Ureter (tissue), 1 donor: ENCODE measurements at regions not wholly inside any gene's neighbourhood (a gene's known extent, or its start where the extent isn't known, plus 50 kb on each side); places are given as distances from the start of the nearest gene placed in this dataset.

ENCODE experiments used
- DNase-seq: peaks from one replicate; pipeline ENCODE4 v3.0.0-alpha.2; 2020; ENCODE audit warnings: low spot score
- donor health status: DM: yes; HTN: yes; CAD: no.

GRCh38 chr2:118698564-118698963, 148.9 kb downstream of the EN1 start:
- DNase-seq, result peak; percentile 22

DNA sequence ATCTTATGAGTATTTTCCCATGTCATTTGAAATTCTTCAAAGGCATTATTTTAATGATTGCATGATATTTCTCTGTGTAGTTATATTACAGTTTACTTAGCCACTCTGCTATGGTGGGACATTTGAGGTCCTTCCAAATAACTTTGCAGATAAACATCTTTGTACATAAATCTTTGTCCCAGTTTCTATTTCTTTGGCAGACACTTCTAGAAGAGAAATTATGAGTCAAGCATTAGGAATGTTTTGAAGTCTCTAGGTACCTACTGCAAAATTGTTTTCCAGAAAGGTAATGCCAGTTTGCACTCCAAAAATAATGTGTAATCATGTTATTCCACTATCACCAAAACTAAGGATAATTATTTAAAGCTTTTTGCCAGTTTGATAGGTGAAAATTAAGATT, 149.7 kb downstream of the EN1 start:
- no peak for DNase-seq

- peak; percentile 9 for DNase-seq
Observed at GRCh38 chr2:118696786-118697465, 150.5 kb downstream of the EN1 start.

DNA sequence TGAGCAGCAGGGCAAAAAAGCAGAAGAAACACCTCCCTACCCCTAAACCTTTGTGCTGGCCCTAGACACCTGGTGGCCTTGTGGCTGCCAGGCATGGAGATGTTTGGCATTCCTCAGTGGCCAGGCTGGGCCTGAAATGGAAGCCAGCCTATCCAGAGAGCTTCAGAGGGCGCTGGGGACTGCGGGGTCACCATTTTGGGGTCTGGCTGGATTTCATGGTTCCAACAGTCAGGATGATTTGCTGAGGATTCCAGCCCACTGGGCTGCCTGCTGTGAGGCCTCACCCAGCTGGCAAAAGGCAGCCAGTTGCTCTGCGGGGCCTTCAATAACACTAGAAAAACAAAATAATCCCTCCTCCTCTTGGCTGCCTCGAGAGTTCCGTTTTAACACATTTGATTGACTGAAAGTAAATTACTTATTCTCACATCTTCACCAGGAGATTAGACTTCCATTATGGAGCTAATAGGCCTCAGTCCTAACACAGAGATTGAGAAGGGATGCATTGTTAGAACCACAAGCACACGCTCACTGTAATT, 154.1 kb downstream of the EN1 start:
- no peak for DNase-seq

DNA sequence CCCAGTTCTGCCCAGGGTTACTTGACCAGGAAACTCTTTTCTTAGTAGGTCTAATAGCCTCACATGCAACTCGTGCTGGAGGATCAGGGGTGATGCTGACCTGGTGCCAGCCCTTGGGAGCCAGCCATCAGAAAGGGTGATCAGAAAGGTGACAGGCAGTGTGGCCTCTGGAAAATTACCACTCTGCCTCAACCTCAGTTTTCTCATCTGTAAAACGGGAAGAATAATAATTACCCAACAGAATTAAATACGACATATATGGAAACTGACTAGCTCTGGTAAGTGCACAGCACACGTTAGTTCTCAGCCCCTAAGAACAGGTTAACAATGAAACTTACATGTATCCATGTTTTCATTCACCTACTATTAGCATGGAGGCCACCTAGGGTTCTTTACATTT, 157.6 kb downstream of the EN1 start:
- no peak for DNase-seq

DNA sequence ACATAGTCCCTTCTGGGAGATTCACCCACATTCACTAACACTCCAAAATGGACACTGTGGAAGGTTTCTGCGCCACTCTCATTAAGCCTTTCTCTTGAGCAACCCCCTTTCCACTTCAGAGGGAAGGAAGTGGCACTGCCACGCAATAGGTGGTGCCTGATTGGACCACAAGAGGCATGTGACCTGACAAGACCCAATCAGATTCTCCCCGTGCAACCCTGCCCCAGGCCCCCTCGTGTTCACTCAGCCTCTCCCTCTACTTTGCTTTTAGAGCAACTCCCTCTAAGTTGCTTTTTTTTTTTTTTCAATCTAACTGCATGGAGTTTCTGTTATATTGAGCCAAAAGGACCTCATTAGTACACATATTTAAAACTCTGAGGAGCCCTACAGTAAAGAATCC, 158.0 kb downstream of the EN1 start:
- DNase-seq, result no peak

DNA sequence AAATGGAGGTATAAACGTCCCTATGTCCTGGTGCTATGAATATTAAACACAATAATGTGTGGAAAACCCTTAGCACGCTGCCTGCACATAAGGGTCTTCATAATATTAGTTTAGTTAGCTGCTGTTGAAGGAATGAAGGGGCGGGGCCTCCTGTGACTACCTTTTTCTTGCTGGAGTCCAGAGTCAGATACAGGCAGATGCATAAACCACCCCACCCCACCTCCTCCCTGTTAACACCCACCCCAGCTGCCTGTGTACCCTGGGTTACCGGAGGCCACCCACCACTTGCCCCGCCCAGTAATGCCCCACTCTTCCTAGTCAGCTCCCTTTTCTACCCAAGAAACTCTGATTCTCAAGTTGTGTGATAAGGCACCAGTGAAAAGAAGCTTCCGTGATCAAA, 158.4 kb downstream of the EN1 start:
- no peak for DNase-seq

DNA sequence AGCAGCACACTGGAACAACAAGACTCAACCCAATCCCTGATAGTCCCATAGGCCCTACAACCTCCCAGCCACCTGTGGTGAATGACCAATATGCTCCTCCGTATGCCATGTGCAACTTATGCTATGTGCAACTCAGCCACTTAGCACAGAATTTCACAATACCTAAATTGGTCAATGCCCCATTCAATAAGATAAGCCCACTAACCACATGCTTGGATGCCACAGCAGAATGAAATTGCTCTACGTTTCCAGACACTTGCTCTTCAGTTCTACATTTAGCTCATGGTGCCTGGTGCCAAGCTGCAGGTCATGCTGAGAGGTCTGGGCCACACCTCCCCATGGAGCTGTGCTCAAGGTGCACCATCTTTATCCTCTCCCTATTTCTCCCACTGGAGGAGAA, 159.8 kb downstream of the EN1 start:
- DNase-seq, result no peak

DNA sequence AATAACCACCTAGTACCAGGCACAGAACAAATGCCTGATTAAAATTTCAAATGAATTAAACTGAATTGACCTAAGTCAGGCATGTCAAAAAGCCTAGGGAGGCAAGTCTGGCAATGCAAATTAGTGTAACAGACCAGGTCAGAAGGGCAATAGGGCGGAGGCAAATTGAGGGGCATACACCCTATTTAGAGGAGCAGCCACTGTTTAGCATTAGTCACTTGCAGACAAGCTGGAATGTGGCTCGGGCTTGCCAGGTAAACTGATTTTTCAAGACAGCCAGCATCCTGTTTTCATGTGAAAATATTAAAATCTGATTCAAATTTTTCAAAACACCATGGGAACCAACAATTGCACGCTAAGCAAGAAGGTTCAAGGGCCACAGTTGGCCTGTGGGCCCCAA, 160.3 kb downstream of the EN1 start:
- DNase-seq, result no peak

GRCh38 chr2:118686346-118686745, 161.1 kb downstream of the EN1 start:
- no peak for DNase-seq

DNA sequence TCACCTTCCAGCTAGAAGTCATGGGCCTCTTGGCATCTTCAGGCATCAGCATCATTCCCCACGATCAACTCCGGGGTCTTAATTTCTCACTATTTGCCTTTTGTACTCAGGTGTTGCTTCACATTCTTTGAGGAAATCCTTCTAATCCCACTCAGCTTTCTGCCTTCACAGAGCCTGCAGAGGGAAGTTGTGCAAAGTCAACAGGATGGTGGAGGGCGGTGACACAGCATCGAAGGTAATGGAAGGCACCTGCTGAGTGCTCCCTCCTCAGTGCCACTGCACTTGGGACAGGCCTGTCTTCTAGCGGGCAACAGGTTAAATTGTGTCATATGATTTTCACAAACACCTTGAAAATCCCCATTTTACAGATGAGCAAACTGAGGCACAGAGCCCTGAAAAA, 164.0 kb downstream of the EN1 start:
- no peak for DNase-seq

DNA sequence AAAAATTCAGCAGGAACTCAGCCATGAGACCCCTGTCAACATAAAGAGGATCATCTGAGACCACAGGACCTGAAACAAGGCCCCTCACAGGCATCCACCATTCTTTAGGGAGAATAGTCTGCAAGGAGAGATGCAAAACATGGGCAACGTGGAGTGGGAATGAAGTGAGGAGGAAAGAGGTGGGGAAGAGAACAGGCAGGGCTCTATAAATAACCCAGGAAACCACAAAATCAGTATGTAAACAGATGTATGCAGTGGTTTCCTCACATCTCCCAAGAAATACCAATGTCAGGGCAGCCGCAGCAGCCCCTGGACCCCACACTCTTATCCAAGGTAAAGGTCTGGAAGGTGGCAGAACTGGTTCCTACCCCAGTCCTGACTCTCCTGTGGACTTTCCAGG, 168.5 kb downstream of the EN1 start:
- DNase-seq, result no peak

GRCh38 chr2:118677546-118677945, 169.9 kb downstream of the EN1 start:
- no peak for DNase-seq

DNA sequence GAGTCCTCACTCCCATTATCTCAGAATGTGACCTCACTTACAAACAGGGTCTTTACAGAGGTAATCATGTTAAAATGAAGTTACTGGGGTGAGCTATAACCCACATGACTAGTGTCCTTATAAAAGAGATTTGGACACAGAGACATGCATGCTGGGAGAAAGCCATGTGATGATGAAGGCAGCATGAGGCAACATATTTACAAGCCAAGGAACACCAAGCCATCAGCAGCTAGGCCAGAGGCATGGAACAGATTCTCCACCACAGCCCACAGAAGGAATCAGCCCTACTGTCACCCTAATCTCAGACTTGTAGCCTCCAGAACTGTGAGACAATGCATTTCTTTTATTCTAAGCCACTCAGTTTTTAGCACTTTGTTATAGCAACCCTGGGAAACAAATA, 171.9 kb downstream of the EN1 start:
- DNase-seq, result no peak

- no peak for DNase-seq
Observed at GRCh38 chr2:118672571-118673158, 174.8 kb downstream of the EN1 start.

GRCh38 chr2:118671701-118672454, 175.6 kb downstream of the EN1 start:
- DNase-seq, result no peak

GRCh38 chr2:118670838-118671237, 176.6 kb downstream of the EN1 start:
- DNase-seq, result no peak

DNA sequence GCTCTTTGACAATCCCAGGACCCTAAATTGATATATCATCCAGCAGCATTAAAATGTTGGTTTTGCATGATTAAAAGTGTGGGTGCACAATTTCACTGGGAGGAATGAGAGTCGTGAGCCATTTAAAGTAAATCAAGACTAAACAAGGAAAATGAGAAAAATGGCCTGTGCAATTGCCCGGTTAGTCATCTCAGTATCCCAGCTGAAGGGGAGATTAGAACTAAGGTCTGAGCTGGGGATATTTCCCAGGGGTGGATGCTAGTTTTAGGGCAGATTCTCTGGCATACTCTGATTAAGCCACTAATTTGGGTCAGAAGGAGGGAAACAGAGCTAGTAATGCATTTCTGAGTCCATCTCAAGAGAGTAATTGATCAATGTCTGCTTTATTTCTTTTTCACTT, 177.2 kb downstream of the EN1 start:
- DNase-seq, result no peak

GRCh38 chr2:118669654-118670053, 177.8 kb downstream of the EN1 start:
- no peak for DNase-seq

GRCh38 chr2:118668431-118669424, 178.7 kb downstream of the EN1 start:
- DNase-seq, result no peak

GRCh38 chr2:118667964-118668363, 179.5 kb downstream of the EN1 start:
- DNase-seq, result no peak

- DNase-seq, result no peak
Observed at GRCh38 chr2:118667348-118667747, 180.1 kb downstream of the EN1 start.
